ENCODE measurements at regions not wholly inside any gene's neighbourhood (a gene's known extent, or its start where the extent isn't known, plus 50 kb on each side); places are given as distances from the start of the nearest gene placed in this dataset.

- H3K4me3 ChIP-seq (ENCODE audit: low read depth, low read length) = no peak overlapping the region
- no peak for TF ChIP-seq CTCF (IDR thresholded peaks at IDR 0.05; ENCODE audit: borderline replicate concordance, insufficient read depth, low read depth, low read length)
Measured at GRCh38 chr10:121217331-121217730, 366.2 kb downstream of the WDR11 start.

GRCh38 chr10:121221072-121221471 lies 369.9 kb downstream of the WDR11 start:
- TF ChIP-seq CTCF (IDR thresholded peaks at IDR 0.05; ENCODE audit: borderline replicate concordance, insufficient read depth, low read depth, low read length) = no peak

GRCh38 chr10:121221991-121222390 lies 370.8 kb downstream of the WDR11 start:
- no peak overlapping the region for H3K4me3 ChIP-seq (ENCODE audit: low read depth, low read length)
- no peak for TF ChIP-seq CTCF (IDR thresholded peaks at IDR 0.05; ENCODE audit: borderline replicate concordance, insufficient read depth, low read depth, low read length)

More at GRCh38 chr10:121221072-121221471, 369.9 kb downstream of the WDR11 start:
- no peak overlapping the region for H3K4me3 ChIP-seq (ENCODE audit: low read depth, low read length)

- TF ChIP-seq CTCF (IDR thresholded peaks at IDR 0.05; ENCODE audit: borderline replicate concordance, insufficient read depth, low read depth, low read length) = no peak
- no peak overlapping the region for H3K4me3 ChIP-seq (ENCODE audit: low read depth, low read length)
Measured at GRCh38 chr10:121222842-121223241, 371.7 kb downstream of the WDR11 start.

- no peak overlapping the region for H3K4me3 ChIP-seq (ENCODE audit: low read depth, low read length)
- no peak for TF ChIP-seq CTCF (IDR thresholded peaks at IDR 0.05; ENCODE audit: borderline replicate concordance, insufficient read depth, low read depth, low read length)
Measured at GRCh38 chr10:121231079-121231478, 367.2 kb downstream of the FGFR2 start.

GRCh38 chr10:121232494-121232893 lies 365.8 kb downstream of the FGFR2 start:
- H3K4me3 ChIP-seq (ENCODE audit: low read depth, low read length) = no peak overlapping the region

More at GRCh38 chr10:121232494-121232893, 365.8 kb downstream of the FGFR2 start:
- no peak for TF ChIP-seq CTCF (IDR thresholded peaks at IDR 0.05; ENCODE audit: borderline replicate concordance, insufficient read depth, low read depth, low read length)
